Stomach smooth muscle (tissue), 2 donors: ENCODE measurements at regions not wholly inside any gene's neighbourhood (a gene's known extent, or its start where the extent isn't known, plus 50 kb on each side); places are given as distances from the start of the nearest gene placed in this dataset.

Experiments
- H3K27ac ChIP-seq: one replicate; pipeline ENCODE4 v1.7.0; 2013; ENCODE audit warnings: mild to moderate bottlenecking, low read length, inconsistent platforms
- H3K27me3 ChIP-seq, 2 donors: one replicate each; pipeline ENCODE4 v1.7.0; 2013; ENCODE audit warnings: low read length in 2 of 2; ENCODE audit not compliant: insufficient read depth in 2 of 2, control insufficient read depth in 1 of 2
- H3K36me3 ChIP-seq, 2 donors: one replicate each; pipeline ENCODE4 v1.7.0; 2013; ENCODE audit warnings: low read length in 2 of 2; ENCODE audit not compliant: control insufficient read depth in 2 of 2, insufficient read depth in 2 of 2
- H3K4me1 ChIP-seq: one replicate; pipeline ENCODE4 v1.7.0; 2013; ENCODE audit warnings: low read length; ENCODE audit not compliant: control insufficient read depth, insufficient read depth
- H3K4me3 ChIP-seq, 2 donors: one replicate each; pipeline ENCODE4 v1.7.0; 2013; ENCODE audit warnings: low read length in 2 of 2
- H3K9ac ChIP-seq, 2 donors: one replicate each; pipeline ENCODE4 v1.7.0; 2013; ENCODE audit warnings: low read length in 2 of 2, mild to moderate bottlenecking in 1 of 2
- H3K9me3 ChIP-seq, 2 donors: one replicate each; pipeline ENCODE4 v1.7.0; 2013; ENCODE audit warnings: low read length in 2 of 2; ENCODE audit not compliant: control insufficient read depth in 2 of 2
- donor health status: healthy.
- donor health status: Pancreatic carcinoma.

DNA sequence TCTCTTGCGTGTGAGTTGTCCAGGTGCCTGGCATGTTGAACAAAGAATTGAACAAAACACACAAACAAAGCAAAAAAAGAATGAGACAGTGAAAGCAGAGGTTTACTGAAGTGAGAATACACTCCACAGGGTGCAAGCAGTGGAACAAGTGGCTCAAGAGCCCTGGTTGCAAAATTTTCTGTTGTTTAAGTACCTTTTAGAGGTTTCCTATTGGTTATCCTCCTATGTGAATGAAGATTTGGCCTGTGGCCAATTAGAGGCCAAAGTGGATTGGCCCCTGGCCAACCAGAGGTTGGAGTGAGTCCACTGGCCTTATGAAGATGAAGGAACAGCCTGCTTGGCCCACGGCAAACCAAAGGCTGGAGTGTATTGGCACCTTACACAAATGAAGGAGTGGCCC, 1188.5 kb upstream of the NRXN1 start:
- H3K27ac ChIP-seq: no peak overlapping the region
- H3K27me3 ChIP-seq: no peaks in the 10 kb centered on the region
- no peak overlapping the region for H3K9ac ChIP-seq
- H3K36me3 ChIP-seq: no peaks in the 10 kb centered on the region
- H3K4me3 ChIP-seq: no peak overlapping the region
- no peaks in the 10 kb centered on the region for H3K9me3 ChIP-seq
- no peaks in the 10 kb centered on the region for H3K4me1 ChIP-seq

DNA sequence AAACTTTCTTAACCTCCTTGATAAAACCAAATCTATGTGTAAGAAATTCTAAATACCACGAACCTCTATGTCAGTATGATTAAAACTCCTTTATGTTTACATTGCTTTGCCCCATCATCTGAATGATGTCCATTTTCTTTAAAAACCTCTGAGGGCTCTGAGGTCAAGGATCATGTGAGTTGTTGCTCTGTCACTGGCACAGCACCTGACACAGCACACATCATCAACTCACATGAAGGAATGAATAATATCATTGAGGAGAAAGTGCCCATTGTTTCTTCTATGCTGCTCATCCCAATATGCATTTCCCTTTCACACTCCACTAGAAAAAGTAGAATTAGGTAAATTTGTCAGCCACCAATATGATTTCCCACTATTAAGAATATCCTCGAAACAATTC, 1178.7 kb upstream of the NRXN1 start:
- no peaks in the 10 kb centered on the region for H3K36me3 ChIP-seq
- no peak overlapping the region for H3K9ac ChIP-seq
- H3K4me3 ChIP-seq: no peak overlapping the region
- no peaks in the 10 kb centered on the region for H3K27me3 ChIP-seq
- no peak overlapping the region for H3K27ac ChIP-seq
- H3K9me3 ChIP-seq: no peaks in the 10 kb centered on the region
- no peaks in the 10 kb centered on the region for H3K4me1 ChIP-seq

DNA sequence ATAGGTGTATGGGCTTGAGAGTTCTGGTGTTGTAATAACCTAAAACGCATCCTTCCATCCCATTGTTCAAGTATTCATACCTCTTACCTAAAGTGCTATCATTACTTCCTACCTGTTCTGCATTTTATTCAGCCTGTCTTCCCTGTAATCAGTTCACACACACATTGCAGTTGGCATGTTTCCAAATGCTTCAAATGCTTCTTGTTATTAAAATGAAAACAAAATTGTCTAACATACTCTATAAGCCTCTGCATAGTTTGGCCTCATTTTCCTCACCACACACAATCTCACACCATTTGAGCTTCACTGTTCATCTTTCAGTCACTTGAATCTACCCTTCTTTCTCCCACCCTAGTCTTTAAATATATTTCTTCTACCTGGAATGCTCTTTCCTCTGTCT, 1178.2 kb upstream of the NRXN1 start:
- Histone ChIP-seq H3K4me3 (no peak overlapping the region), H3K36me3 (no peaks in the 10 kb centered on the region), H3K27ac (no peak overlapping the region), H3K9ac (no peak overlapping the region), H3K4me1 (no peaks in the 10 kb centered on the region), H3K9me3 (no peaks in the 10 kb centered on the region), H3K27me3 (no peaks in the 10 kb centered on the region)

DNA sequence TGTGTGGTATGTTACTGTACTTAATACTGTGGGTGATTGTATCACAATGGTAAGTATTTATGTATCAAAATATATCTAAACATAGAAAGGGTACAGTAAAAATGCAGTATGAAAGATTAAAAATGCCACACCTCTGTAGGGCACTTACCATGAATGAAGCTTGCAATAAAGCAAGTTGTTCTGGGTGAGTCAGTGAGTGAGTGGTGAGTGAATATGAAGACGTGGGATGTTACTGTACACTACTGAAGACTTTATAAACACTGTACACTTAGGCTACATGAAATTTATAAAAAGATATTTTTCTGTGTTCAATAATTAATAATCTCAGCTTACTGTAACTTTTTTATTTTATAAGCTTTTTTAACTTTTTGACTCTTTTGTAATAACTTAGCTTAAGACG, 1162.4 kb upstream of the NRXN1 start:
- H3K4me1 ChIP-seq: no peaks in the 10 kb centered on the region
- H3K9ac ChIP-seq: no peak overlapping the region
- no peaks in the 10 kb centered on the region for H3K36me3 ChIP-seq
- no peaks in the 10 kb centered on the region for H3K27me3 ChIP-seq
- no peak overlapping the region for H3K27ac ChIP-seq
- H3K4me3 ChIP-seq: no peak overlapping the region
- no peaks in the 10 kb centered on the region for H3K9me3 ChIP-seq

DNA sequence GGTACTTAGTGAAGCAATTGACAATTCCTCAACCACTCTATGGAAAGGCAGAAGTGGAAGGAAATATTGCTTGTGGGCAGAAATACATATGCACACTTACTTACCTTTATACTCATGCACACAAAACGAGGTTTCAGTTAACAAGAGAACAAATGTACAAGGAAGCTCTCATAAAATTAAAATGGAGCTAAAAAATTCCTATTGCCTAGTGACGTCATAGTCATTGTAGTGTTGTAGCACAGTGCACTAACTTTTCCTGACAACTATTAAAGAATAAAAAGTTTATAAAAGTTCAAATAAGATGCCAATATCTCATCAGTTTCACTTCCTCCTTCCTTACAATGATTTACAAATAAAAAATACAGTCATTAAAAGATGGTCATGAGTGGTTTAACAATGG, 1161.9 kb upstream of the NRXN1 start:
- Histone ChIP-seq H3K27ac (no peak overlapping the region), H3K4me3 (no peak overlapping the region), H3K9me3 (no peaks in the 10 kb centered on the region), H3K36me3 (no peaks in the 10 kb centered on the region), H3K9ac (no peak overlapping the region), H3K27me3 (no peaks in the 10 kb centered on the region), H3K4me1 (no peaks in the 10 kb centered on the region)

DNA sequence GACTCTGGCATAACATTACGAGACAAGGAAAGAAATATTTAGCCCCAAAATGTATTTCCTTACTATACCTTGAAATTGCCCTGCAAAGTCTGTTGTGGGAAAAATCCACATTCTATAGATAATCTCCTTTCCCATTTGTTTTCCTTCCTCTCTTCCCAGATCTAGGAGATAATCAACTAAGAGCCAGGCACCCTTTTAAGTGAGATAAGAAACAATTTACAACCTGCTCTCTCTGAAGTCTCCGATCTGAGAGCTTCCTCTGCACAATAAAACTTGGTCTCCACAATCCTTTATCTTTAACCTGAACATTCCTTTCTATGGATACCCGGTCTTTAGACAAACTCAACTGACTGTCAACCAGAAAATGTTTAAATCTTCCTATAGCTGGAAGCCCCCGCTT, 1160.7 kb upstream of the NRXN1 start:
- Histone ChIP-seq H3K27me3 (no peaks in the 10 kb centered on the region), H3K4me3 (no peak overlapping the region), H3K27ac (no peak overlapping the region), H3K9me3 (no peaks in the 10 kb centered on the region), H3K9ac (no peak overlapping the region), H3K4me1 (no peaks in the 10 kb centered on the region), H3K36me3 (no peaks in the 10 kb centered on the region)

DNA sequence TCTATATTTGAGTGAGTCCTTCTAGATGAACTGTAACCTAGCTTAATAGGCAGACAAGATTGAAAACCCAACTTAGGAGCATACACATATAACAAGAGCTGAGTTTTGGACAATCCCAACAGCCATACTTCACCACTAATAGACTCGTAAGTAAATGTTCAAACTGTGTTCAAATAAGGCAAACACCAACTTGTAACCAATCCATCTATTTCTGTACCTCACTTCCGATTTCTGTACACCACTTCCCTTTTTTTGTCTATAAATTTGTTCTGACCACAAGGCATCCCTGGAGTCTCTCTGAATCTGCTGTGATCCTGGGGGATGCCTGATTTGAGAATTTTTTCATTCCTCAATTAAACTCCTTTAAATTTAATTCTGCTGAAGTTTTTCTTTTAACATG, 1149.1 kb upstream of the NRXN1 start:
- Histone ChIP-seq H3K4me3 (no peak overlapping the region), H3K27ac (no peak overlapping the region), H3K4me1 (no peaks in the 10 kb centered on the region), H3K9me3 (no peaks in the 10 kb centered on the region), H3K9ac (no peak overlapping the region), H3K27me3 (no peaks in the 10 kb centered on the region), H3K36me3 (no peaks in the 10 kb centered on the region)

DNA sequence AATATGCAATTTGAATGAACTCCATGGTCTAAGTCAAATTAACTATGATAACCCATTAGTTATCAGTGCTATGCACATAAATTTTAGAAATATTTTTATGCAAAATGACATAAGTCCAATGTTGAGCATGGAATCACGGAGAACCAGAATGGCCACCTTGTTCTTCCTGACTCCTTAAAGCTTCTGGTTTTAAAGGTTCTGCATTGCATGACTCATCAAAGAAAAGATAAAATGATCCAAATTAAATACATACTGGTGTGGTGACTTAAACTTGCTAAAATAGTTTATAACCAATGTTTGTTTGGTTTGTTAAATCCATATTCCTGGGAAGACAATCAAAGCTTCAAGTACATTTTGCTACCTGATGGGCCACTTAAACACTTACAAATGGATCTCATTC, 1146.9 kb upstream of the NRXN1 start:
- Histone ChIP-seq H3K9ac (no peak overlapping the region), H3K27me3 (no peaks in the 10 kb centered on the region), H3K4me3 (no peak overlapping the region), H3K4me1 (no peaks in the 10 kb centered on the region), H3K36me3 (no peaks in the 10 kb centered on the region), H3K9me3 (no peaks in the 10 kb centered on the region), H3K27ac (no peak overlapping the region)

DNA sequence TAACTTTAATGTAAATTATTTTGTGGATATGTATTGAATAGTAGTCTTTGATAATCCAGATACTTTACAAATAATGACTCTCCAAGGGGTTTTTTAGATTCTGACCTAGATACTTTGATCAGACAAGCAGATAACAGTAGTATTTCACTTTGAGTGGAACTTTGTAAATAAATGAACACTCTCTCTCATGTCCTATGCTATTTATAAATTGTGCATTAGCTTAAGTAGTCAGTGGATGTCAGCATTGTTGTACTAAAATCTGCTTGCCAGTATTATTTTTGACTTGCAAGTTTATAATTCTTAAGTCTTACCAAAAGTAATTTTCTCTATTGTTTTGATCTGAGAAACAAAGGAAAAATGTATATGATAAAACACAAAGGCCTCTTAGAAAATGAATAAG, 1113.1 kb upstream of the NRXN1 start:
- H3K9ac ChIP-seq: no peak overlapping the region
- no peaks in the 10 kb centered on the region for H3K27me3 ChIP-seq
- H3K4me1 ChIP-seq: no peaks in the 10 kb centered on the region
- H3K27ac ChIP-seq: no peak overlapping the region
- no peaks in the 10 kb centered on the region for H3K9me3 ChIP-seq
- H3K36me3 ChIP-seq: no peaks in the 10 kb centered on the region
- no peak overlapping the region for H3K4me3 ChIP-seq

DNA sequence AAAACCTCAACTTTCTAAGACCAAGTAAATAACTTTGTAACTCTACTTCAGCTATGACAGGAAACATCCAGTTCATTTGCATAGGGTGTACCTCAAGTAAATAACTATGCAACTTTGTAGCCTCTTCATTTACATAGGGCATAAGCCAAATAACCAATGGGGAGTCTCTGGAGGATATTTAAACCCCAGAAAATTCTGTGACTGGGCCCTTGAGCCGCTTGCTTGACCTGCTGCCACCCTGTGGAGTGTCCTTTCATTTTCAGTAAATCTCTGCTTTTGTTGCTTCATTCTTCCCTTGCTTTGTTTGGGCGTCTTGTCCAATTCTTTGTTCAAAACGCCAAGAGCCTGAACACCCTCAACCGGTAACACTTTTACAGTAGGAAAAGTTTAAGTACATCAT, 1112.7 kb upstream of the NRXN1 start:
- Histone ChIP-seq H3K4me1 (no peaks in the 10 kb centered on the region), H3K36me3 (no peaks in the 10 kb centered on the region), H3K9me3 (no peaks in the 10 kb centered on the region), H3K9ac (no peak overlapping the region), H3K27ac (no peak overlapping the region), H3K27me3 (no peaks in the 10 kb centered on the region), H3K4me3 (no peak overlapping the region)

DNA sequence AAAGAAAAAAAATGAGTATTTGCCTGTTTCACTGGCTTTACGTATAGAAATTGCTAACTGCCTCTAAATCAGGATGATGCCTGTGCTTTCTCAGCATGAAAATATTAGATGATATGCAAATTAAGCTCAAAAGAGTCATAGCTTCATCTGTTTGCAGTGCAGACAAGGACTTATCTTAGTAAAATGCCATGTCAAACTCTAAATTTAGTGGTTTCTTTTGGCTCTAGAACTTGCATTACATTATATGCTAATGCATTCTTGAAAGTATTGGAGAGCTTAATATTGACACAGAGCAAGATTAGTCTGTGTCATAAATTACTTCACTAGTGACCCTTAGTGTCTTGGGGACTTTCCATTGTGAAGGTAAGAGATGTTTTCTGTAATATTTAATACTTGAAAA, 1109.1 kb upstream of the NRXN1 start:
- H3K9me3 ChIP-seq: no peaks in the 10 kb centered on the region
- no peak overlapping the region for H3K27ac ChIP-seq
- no peak overlapping the region for H3K9ac ChIP-seq
- H3K27me3 ChIP-seq: no peaks in the 10 kb centered on the region
- no peaks in the 10 kb centered on the region for H3K4me1 ChIP-seq
- H3K36me3 ChIP-seq: no peaks in the 10 kb centered on the region
- H3K4me3 ChIP-seq: no peak overlapping the region

DNA sequence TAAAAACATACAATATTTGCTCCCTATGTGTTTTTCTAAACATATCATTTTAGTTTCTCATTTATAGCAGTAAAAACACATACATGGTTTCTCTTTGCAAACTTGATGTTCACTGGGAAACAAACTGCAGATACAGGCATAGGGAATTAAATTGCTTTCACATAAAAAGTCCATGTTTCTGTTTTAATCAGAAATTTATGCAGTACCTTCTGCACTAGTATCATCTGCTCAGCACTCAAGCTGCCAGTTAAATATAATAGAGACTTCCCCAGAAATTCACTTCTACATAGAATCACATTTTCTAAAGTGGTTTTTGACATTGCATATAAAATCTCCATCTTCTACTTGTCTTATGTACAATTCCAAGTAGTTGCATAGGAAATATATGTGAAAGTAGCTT, 1107.3 kb upstream of the NRXN1 start:
- no peaks in the 10 kb centered on the region for H3K9me3 ChIP-seq
- no peak overlapping the region for H3K9ac ChIP-seq
- H3K4me1 ChIP-seq: no peaks in the 10 kb centered on the region
- H3K27ac ChIP-seq: no peak overlapping the region
- H3K36me3 ChIP-seq: no peaks in the 10 kb centered on the region
- H3K4me3 ChIP-seq: no peak overlapping the region
- no peaks in the 10 kb centered on the region for H3K27me3 ChIP-seq
